ENCODE measurements at regions not wholly inside any gene's neighbourhood (a gene's known extent, or its start where the extent isn't known, plus 50 kb on each side); places are given as distances from the start of the nearest gene placed in this dataset.

DNA sequence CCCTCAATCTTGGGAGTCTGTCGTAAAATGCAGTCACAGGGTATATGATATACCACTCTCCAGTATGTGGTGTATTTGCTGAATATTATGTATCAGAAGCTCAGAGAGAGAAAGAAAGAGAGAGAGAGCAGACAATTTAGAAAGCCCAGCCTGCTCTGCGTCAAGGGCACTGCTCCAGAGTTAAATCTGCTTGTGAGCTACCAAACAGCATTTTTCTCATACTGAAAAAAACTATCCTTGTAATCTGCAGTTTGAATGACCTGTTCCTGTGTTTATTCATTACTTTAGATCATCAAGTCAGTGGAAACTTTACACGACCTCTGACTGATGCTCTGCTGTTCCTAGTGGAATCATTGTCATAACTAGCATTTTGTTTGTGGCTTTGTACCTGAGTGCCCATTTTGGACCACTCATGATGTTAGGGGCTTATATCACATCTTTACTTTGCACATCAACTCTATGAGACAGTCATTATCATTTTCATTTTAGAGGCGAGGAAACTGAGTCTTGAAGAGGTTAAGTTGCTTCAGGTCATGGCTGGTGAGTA lies 89.2 kb upstream of the PELI1 start:
- H3K9me3 ChIP-seq: no peaks in the 10 kb centered on the region
- no peak for ATAC-seq
- TF ChIP-seq POLR2AphosphoS5 (IDR thresholded peaks at IDR 0.05) (no peak), POLR2A (IDR thresholded peaks at IDR 0.05) (no peak), EP300 (IDR thresholded peaks at IDR 0.05) (no peak)
- TF ChIP-seq, protein P1, sequence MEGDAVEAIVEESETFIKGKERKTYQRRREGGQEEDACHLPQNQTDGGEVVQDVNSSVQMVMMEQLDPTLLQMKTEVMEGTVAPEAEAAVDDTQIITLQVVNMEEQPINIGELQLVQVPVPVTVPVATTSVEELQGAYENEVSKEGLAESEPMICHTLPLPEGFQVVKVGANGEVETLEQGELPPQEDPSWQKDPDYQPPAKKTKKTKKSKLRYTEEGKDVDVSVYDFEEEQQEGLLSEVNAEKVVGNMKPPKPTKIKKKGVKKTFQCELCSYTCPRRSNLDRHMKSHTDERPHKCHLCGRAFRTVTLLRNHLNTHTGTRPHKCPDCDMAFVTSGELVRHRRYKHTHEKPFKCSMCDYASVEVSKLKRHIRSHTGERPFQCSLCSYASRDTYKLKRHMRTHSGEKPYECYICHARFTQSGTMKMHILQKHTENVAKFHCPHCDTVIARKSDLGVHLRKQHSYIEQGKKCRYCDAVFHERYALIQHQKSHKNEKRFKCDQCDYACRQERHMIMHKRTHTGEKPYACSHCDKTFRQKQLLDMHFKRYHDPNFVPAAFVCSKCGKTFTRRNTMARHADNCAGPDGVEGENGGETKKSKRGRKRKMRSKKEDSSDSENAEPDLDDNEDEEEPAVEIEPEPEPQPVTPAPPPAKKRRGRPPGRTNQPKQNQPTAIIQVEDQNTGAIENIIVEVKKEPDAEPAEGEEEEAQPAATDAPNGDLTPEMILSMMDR (IDR thresholded peaks at IDR 0.05): no peak
- H3K4me1 ChIP-seq: peaks cover 0 to 24% (median 0%) of the 10 kb centered on the region in 3 donors
- 41 to 49% methylated on average over 4 of the region's 4 CpGs for WGBS, 2 donors (ENCODE audit: low coverage in 1 of 2)
- no peak overlapping the region for H3K4me3 ChIP-seq
- no peaks in the 10 kb centered on the region for H3K27me3 ChIP-seq
- H3K27ac ChIP-seq: peak overlapping the region in 2 of 4 donors; percentile 11 to 22
- no peaks in the 10 kb centered on the region for H3K36me3 ChIP-seq

DNA sequence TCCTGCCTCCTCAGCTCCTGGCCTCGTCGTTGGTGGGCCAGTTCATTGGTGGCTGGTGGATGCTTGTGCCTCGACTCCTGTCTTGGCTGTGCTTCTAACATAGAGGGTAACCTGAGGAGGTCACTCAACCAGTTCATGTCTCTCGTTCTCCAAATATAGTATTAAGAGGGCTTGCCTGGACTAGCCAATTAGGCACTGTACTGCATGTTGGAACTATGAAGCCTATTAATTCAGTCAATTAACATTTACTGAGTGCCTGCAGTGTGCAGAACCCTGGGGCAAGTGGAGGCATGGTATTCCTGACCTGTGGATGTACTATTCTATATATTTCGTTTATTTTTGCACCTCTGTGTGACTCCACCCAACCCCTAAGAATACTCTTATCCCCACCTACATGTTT lies 89.9 kb upstream of the PELI1 start:
- Histone ChIP-seq H3K27ac (peak overlapping the region in 1 of 4 donors; percentile 22), H3K9me3 (no peaks in the 10 kb centered on the region), H3K4me1 (peaks cover 0 to 17% (median 0%) of the 10 kb centered on the region in 3 donors), H3K36me3 (no peaks in the 10 kb centered on the region), H3K27me3 (no peaks in the 10 kb centered on the region), H3K4me3 (no peak overlapping the region)
- WGBS, 2 donors (ENCODE audit: low coverage in 1 of 2): 49 to 81% methylated on average over 3 to 4 of the region's 5 CpGs
- TF ChIP-seq POLR2AphosphoS5 (IDR thresholded peaks at IDR 0.05) (no peak), POLR2A (IDR thresholded peaks at IDR 0.05) (no peak), EP300 (IDR thresholded peaks at IDR 0.05) (no peak)
- TF ChIP-seq, protein P1 (IDR thresholded peaks at IDR 0.05): no peak
- no peak for ATAC-seq

DNA sequence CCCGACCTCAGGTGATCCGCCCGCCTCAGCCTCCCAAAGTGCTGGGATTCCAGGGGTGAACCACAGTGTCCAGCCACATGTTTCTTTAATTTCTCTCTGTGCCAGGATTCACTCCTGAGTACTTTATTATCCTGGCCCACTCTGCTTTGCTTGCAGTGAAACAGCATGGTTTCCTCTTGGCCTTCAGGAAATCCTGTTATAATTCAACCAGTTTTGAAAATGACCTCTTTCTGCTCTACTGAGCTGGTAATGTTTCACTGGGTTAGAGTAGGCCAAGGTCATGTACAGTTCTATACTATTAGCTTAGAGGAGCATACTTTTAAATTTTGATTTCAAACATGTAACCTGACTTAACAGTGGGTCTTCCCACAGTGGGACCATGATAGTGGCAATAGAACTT lies 90.6 kb upstream of the PELI1 start:
- TF ChIP-seq, protein P1 (IDR thresholded peaks at IDR 0.05): no peak
- TF ChIP-seq POLR2AphosphoS5 (IDR thresholded peaks at IDR 0.05) (no peak), EP300 (IDR thresholded peaks at IDR 0.05) (no peak), POLR2A (IDR thresholded peaks at IDR 0.05) (no peak)
- Histone ChIP-seq H3K4me1 (peaks cover 0 to 17% (median 0%) of the 10 kb centered on the region in 3 donors), H3K9me3 (no peaks in the 10 kb centered on the region), H3K36me3 (no peaks in the 10 kb centered on the region), H3K27me3 (no peaks in the 10 kb centered on the region), H3K4me3 (no peak overlapping the region), H3K27ac (no peak overlapping the region)
- no peak for ATAC-seq
- WGBS, 2 donors (ENCODE audit: low coverage in 1 of 2): 53 to 82% methylated on average over 3 of the region's 3 CpGs

DNA sequence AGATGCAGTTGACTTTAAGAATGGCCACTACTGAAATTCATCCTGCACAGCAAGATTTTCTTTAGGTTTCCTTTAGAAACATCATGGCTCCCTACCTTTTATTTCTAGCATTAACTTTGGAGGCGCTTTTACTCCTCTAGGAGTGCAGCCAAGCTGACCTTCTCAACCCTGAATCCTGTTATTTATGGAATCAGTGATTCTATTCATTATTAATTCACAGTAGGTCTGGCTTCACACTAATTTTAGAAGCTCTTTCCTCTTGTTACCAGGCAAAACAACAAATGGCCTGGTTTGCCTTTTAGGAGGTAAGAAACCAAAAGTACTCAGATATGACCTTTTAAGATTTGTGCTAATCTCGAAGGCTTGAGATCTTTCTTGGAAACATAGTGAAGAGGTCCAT lies 93.0 kb upstream of the PELI1 start:
- H3K27me3 ChIP-seq: no peaks in the 10 kb centered on the region
- peaks cover 0 to 17% (median 0%) of the 10 kb centered on the region in 3 donors for H3K4me1 ChIP-seq
- H3K27ac ChIP-seq: peak overlapping the region in 1 of 4 donors; percentile 11
- H3K4me3 ChIP-seq: no peak overlapping the region
- 38 to 42% methylated on average over 2 of the region's 2 CpGs for WGBS, 2 donors (ENCODE audit: low coverage in 1 of 2)
- TF ChIP-seq POLR2AphosphoS5 (IDR thresholded peaks at IDR 0.05) (no peak), EP300 (IDR thresholded peaks at IDR 0.05) (no peak), POLR2A (IDR thresholded peaks at IDR 0.05) (no peak)
- TF ChIP-seq, protein P1 (IDR thresholded peaks at IDR 0.05): no peak
- no peak for ATAC-seq
- no peaks in the 10 kb centered on the region for H3K9me3 ChIP-seq
- no peaks in the 10 kb centered on the region for H3K36me3 ChIP-seq

DNA sequence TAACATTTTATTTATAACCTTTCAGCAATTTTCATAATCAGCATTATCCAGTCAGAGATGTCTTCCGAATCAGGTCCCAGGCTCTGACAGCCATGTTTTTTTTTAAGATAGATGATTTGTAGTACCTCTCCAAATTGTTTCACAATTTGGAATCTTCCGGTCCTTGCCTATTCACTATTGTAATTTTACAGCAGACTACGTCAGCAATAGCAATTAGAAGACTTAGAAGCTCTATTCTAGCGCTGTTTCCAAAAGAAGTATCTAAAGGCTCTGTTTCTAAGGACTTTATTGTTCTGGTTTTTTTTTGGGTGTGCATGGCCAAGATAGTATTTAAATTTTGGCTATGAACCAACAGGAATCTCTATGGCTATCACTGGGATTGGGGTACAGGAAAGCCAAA lies 94.6 kb upstream of the PELI1 start:
- H3K36me3 ChIP-seq: no peaks in the 10 kb centered on the region
- no peaks in the 10 kb centered on the region for H3K27me3 ChIP-seq
- H3K4me1 ChIP-seq: peaks cover 0 to 6% (median 0%) of the 10 kb centered on the region in 3 donors
- ATAC-seq: no peak
- H3K9me3 ChIP-seq: no peaks in the 10 kb centered on the region
- TF ChIP-seq EP300 (IDR thresholded peaks at IDR 0.05): no peak
- no peak for TF ChIP-seq POLR2A (IDR thresholded peaks at IDR 0.05)
- TF ChIP-seq POLR2AphosphoS5 (IDR thresholded peaks at IDR 0.05): no peak
- TF ChIP-seq, protein P1 (IDR thresholded peaks at IDR 0.05): no peak
- 82 to 93% methylated on average over 4 of the region's 4 CpGs for WGBS, 2 donors (ENCODE audit: low coverage in 1 of 2)
- H3K27ac ChIP-seq: no peak overlapping the region
- H3K4me3 ChIP-seq: no peak overlapping the region

Data from gastroesophageal sphincter (tissue), 4 donors.